Erythroblast (primary cell): ENCODE measurements at regions not wholly inside any gene's neighbourhood (a gene's known extent, or its start where the extent isn't known, plus 50 kb on each side); places are given as distances from the start of the nearest gene placed in this dataset.

Experiments
- GATA1 ChIP-seq: IDR thresholded peaks from 2 replicates; pipeline ENCODE4 v1.6.1; 2011; ENCODE audit warnings: low read depth, mild to moderate bottlenecking, control low read depth, low read length, moderate library complexity
- POLR2A ChIP-seq: IDR thresholded peaks from 2 replicates; pipeline ENCODE4 v1.6.1; 2011; ENCODE audit warnings: mild to moderate bottlenecking, low read length

DNA sequence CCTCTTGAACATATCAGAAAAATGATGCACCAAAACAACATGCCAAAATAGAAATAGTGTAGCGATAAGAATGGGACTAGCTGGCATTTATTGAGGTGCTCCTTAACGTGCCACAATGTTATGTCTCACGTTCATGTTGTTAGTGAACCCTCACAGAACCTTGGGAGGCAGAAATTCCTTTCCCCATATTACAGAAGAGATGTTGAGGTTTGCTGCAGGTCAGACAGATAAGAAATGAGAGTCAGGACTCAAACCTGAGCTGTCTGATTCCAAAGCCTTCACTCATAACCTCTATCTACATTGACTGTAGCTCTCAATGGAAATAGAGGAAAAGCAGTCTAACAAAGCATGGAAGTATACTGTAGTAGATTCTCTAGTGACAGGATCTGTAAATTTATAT, 163.3 kb upstream of the STK17B start:
- TF ChIP-seq POLR2A (no peak), GATA1 (no peak)
